ENCODE measurements at regions not wholly inside any gene's neighbourhood (a gene's known extent, or its start where the extent isn't known, plus 50 kb on each side); places are given as distances from the start of the nearest gene placed in this dataset.
"Not testable (repeated sequence)": the region's sequence is repeated elsewhere in the genome, so short reads cannot be mapped to it uniquely, and the experiment has no call there.

DNA sequence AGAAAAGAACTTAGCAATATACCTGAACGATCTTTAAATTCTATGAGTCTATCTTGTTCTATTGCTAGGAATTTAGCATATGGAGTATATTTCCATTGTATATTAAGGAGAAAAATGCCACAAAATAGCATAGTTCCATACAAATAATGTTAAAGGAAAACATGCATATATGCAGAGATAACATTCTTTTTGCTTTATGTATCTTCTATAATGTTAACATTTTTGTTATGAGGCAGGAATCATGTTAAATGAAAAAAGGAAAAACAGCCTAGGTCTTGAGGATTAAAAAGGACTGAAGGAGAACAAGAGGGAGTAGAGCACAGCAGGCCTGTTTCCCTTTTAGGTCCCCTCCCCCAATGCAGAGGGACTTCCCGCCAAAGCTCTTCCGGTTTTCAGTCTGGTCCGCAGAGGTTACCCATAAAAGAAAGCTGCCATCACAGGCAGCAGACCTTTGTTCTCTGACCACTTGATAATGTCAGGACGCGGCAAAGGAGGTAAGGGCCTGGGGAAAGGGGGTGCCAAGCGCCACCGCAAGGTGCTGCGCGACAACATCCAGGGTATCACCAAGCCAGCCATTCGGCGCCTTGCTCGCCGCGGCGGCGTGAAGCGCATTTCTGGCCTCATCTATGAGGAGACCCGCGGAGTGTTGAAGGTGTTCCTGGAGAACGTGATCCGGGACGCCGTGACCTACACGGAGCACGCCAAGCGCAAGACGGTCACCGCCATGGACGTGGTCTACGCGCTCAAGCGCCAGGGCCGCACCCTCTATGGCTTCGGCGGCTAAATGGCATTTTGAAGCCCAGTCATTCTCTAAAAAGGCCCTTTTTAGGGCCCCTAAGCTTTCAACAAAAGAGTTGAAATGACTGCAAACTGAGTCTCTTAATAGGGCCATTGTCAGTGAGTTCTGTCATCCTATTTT is 108.4 kb upstream of the PRSS16 start:
- DNase-seq = peak; percentile 83 to 86 (median 84)

DNA sequence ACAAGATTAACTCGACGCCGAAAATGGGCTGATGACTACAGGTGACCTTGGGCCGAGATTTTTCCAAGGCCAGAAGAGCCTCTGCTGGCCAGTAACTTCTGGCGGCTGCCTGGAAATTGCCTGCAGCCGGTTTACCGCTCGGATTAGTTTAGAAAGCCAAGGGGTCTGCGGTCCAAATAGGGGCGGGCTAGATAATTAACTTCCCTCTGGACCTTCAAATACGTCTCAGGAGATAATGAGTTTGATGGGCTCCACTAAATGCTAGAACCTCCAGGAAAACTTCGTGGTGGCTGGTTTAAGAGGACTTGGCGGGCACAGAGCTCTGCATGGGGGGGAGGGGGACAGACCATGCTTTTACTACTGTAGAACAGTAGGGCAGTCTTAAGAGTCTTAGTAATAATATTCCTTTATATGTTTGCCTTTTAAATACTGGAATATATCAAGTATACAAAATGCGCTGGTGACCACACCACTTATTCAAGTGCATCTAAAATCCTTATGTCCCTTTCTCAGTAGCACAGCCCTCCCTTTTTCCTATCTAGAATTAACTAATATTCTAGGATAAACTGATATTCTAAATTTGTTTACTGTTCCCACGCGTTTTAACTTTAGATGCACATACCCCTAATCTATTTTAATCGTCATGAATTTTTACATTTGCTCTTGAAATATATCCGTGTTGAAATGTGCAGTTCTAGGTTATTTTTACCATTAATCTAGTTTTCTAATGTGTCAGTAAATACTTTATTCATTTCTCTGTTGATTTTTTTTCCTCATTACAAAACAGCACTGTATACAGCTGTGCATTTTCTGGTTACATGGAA is 107.5 kb upstream of the PRSS16 start:
- peak; percentile 25 to 34 (median 32) for DNase-seq

DNA sequence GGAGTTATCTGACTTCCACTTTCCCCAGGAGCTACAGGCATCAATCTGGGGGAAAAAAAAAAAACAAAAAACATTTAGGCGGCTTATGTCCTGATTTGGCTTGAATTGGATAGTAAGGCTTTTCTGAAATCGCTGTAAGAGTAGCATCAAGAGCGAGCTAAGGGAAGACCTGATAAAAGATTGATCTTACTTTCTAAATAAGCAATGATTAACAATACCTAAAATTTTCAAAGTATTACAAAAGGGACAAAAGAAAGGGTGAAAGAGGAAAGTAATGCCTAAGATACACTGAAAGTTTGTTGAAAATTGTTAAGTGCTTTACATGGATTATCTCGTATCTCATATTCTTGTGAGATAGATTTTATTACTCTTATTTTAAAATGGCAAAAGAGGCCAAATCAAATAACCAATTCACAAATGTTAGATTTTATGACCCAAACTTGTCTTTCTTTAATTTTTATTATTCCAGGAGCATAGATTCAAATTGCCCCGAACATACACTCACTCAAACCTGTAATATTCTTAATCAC is 106.4 kb upstream of the PRSS16 start:
- DNase-seq = no peak

DNA sequence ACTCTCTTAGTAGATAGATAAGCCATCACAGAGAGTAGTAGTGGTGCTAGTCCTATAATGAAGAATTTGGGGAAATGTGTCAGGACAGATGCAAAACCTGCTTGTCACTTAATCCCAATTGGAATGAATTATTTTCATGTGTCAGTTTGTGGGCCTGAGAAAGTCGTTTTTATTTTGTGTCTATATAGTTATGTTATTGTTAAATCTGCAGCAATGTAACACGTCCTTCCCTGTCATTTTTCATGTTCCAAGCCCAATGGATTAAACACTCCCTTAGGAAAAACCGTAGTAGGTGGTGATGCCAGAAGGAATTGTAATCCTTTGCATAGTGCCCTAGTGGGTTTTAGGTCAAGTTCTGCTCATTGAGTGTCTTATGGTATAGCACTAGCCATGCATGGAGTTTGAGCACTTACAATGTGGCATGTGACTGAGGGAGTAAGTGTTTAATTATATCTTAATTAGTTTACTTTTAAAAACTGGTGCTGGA is 105.9 kb upstream of the PRSS16 start:
- DNase-seq = no peak

DNA sequence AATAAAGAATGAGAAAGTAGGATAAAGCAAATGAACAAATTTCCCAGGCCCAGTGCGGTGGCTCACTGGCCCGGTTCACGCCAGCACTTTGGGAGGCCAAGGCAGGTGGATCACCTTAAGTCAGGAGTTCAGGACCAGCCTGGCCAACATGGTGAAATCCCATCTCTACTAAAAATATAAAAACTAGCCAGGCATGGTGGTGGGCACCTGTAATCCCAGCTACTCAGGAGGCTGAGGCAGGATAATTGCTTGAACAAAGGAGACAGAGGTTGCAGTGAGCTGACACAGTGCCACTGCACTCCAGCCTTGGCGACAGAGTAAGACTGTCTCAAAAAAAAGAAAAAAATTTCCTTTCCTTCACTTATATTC is 104.5 kb upstream of the PRSS16 start:
- not testable (repeated sequence) for DNase-seq

DNA sequence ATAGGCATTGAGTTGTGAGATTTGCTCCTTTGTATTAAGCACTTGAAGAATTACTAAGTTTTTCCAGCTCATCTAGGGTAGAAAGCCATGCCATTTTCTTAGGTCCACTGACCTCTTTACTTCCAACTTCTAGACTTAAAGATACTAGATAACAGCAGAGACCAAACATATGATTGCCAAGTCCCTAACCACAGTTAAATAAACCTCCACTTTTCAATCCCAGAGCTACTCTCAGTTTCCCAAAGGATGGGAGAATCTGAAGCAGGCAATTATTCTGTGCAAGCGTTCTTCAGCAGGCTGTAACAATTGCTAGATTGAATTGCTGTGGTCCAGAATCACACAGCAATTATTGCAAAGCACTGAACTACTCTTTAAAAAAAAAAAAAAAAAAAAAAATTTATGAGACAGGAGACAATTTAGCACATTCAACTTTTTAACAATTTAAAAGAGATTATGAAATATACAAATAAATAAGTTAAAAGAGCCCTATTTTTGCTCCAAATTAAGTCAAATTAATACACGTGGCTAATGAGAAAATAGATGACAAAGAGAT is 104.0 kb upstream of the PRSS16 start:
- DNase-seq = no peak

DNA sequence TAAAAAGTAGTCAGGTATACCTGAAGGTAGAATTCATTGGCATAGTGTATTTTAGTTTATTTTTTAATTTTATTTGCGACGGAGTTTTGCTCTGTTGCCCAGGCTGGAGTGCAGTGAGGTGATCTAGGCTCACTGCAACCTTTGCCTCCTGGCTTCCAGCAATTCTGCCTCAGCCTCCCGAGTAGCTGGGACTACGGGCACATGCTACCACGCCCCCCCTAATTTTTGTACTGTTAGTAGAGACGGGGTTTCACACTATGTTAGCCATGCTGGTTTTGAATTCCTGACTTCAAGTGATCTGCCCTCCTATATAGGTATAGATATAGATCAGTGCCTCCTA is 102.8 kb upstream of the PRSS16 start:
- DNase-seq = no peak

DNA sequence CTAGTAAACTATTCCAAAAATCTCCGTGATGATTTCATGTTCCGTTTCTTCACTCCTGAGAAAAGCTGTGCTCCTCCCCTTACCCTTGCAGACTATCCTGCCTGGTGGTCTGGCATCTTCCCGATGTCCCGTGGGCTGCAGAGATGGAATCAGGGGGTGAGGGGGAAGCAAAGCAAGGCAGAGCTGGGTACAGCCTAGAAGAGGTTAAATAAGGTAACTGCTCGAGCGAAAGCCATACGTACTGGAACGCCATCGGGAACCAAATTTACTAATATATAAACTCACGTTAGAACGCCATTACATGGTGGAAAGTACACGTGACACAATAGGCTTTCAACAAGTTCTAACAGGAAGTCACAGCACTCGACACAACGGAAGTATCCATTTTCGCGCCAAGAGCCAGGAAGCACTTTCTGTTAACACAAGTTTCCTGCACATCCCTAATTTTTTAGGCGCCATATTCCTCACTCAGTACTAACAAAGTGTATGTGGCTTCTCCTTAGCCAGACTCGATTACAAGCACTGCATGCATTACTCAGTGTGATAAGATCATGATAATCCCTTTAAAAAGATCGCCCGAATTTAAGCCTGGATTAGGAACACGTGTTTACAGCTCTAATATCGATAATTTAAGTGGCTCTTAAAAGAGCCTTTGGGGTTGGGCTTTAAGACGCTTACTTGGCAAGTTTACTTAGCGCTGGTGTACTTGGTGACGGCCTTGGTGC is 101.6 kb upstream of the PRSS16 start:
- DNase-seq = peak; percentile 77 to 87 (median 84)

DNA sequence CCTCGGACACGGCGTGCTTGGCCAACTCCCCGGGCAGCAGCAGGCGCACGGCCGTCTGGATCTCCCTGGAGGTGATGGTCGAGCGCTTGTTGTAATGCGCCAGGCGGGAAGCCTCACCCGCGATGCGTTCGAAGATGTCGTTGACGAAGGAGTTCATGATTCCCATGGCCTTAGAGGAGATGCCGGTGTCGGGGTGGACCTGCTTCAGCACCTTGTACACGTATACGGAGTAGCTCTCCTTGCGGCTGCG is 101.1 kb upstream of the PRSS16 start:
- DNase-seq = not testable (repeated sequence)

DNA sequence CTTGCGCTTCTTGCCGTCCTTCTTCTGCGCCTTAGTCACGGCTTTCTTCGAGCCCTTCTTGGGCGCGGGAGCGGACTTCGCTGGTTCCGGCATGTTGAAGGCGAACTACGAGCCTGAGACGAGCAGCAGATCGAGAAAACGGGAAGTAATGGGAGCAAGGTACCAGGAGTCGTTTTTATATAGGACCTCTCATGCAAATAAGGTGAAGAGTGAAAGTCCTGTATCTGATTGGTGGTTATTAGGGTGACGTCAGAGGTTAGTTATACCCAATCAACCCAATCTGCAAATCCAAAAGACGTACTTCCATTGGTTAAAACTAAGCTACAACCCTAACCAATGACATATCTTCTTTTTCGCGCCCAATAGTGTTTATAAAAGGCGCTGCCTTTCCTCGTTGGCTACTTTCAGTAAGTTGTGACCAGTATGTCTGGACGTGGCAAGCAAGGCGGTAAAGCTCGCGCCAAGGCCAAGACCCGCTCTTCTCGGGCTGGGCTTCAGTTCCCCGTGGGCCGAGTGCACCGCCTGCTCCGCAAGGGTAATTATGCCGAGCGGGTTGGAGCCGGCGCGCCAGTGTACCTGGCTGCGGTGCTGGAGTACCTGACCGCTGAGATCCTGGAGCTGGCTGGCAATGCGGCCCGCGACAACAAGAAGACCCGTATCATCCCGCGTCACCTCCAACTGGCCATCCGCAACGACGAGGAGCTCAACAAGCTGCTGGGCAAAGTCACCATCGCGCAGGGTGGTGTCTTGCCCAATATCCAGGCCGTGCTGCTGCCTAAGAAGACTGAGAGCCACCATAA is 100.6 kb upstream of the PRSS16 start:
- DNase-seq = peak; percentile 89 to 99 (median 98)

DNA sequence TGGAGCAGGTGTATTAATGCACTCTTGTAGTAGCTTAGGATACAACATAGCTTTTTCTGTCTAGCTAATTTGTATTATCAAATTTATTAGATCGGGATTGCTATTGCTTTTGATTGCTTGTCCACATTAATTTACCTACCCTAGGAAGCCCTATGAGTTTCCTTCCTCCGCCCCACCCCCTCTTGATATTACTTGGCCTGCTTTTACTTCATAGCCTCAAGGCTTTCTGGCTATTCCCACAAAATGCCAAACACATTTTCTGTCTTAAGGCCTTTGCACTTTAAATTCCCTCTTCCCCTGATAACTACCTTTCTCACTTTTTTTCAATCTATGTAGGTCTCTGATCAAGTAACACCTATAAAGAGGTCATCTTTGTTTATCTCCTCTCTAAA is 99.1 kb upstream of the PRSS16 start:
- no peak for DNase-seq

DNA sequence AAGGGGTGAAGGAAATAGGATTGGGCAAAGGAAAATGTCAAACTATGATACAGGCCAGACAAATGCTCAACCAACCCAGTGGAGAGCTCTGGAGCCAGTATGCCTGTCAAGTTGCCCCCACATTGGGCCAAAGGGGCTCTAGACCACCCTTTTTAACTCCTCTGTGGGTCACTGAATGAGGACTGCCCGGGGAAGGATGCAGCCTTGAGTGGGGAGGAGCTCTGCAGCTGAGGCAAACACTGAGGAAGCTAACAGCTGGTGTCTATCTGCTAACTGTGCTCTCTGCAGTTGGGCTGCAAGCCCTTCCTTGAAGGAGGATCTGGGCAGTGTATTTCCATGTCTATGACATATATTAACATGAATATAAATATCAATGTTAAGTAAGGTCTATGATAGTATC is 98.4 kb upstream of the PRSS16 start:
- no peak for DNase-seq

DNA sequence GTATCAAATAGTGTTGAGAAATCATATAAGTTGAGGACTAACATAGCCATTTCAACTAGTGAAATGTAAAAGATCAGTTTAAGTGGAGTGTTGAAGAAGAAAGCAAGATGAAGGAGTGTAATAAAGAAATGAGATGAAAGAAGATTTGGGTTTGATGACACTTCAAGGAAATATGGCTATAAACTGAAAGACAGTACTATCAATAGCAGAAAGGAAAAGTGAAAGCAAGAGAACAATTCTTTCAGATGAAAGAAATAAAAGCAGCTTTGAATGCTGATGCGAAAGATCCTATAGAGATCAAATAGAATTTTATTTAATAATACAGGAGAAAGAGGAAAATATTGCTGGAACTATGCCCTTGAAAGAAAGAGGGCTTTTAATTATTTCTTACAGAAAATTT is 92.8 kb upstream of the PRSS16 start:
- DNase-seq = no peak

DNA sequence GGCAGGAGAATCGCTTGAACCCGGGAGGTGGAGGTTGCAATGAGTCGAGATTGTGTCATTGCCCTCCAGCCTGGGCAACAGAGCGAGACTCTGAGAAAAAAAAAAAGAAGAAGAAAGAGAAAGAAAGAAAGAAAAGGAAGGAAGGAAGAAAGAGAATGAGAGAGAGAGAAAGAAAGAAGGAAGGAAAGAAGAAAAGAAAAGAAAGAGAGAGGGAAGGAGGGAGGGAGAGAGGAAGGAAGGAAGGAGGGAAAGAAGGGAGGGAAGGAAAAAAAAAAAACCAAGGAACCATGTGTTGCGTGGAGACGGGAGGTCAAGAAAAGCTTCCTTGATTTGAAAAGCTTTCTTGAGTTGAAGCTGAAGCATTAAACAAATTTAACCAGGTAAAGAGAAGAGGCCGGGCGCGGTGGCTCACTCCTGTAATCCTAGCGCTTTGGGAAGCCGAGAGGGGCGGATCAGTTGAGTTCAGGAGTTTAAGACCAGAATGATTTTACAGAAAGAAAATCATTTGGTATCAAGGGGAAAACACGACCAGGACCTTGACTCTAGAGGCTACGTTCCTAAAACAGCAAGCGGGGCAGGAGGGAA is 90.5 kb upstream of the PRSS16 start:
- peak in 1 of 3 donors; percentile 21 for DNase-seq

DNA sequence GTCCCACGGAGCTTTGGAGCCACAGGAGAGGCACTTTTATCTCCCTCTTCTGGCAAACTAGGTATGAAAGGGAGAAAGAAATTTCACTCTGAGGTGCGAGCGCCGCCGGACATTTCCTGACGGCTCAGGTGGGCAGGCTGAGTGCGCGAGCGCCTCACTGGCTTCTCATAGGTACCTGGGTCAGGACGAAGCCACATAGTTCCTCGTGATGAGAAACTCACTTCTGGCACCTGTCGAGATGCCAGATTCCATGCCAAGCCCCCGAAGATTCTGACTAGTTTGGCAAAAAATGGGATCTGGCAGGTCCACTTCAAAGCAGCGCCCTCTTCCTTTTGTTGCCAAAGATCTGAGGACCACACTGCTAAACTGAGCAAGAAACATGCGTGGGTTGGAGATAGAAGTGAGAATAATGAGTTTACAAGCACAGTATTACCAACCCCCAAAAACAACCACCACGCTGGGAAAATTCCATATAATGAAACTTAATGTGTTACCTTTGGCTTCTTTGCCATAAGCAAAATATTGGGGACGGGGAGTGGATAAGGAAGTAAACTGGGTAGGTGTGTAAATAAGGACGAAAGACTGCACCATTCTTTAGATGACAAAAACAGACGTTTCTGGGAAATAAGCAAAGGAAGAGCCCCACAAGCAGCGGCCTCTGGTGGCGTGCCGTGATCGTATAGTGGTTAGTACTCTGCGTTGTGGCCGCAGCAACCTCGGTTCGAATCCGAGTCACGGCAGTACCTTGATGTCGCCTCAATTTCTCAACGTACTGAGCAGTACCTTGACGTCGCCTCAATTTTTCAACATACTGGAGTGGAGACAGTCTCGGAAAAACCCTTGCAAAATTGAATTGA is 89.8 kb upstream of the PRSS16 start:
- DNase-seq = peak; percentile 82 to 83 (median 82)

DNA sequence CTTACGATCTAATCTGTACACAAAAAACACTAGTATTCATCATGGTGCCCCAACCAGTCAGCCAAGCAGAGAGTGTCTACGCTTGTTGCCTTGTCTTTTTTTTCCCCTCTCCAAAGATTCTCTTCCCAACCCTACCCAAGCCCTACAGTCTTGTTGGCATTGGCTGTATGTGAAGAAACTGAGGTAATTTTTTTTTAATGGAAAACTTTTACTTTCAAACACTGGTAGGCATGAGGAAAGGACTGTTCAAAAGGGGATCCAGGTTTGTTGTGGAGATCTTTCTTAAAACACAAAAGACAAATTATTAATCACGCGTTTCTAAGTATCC is 89.2 kb upstream of the PRSS16 start:
- DNase-seq = no peak

DNA sequence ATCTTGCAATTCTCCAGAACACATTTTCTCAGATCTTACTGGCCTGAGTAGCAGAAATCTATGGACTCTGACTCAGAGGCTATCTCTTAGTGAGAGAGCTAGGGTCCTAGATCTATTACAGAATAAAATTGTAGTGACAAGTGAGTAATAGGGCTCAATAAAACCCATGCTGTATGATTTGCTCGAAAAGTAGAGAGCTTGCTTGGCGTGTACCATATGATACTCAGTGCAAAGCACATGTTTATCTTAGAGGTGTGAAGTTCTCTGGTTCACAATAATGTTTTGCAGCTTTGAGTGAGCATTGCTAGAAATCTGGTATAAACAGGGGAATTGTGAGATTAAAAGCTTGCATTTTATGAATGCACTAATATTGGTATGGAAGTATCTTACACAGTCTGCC is 87.8 kb upstream of the PRSS16 start:
- DNase-seq = no peak

DNA sequence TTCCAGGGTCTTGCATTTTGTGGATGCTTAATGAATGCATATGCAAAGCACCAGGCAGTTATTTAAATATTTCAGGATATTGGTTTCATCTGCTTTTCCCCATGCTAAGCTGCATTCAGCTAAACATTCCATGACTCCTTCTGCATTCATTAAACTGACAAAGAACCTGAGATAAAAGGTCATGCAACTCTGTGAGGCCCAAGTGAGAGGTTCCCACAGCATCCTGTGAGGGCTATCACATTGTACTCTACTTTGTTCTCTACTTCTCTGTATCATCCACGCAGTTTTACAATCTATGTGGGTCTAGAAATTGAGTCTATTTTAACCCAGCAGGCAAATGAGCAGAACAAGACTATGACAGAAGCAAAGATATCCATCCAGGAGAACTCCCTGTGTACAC is 86.4 kb upstream of the PRSS16 start:
- no peak for DNase-seq

DNA sequence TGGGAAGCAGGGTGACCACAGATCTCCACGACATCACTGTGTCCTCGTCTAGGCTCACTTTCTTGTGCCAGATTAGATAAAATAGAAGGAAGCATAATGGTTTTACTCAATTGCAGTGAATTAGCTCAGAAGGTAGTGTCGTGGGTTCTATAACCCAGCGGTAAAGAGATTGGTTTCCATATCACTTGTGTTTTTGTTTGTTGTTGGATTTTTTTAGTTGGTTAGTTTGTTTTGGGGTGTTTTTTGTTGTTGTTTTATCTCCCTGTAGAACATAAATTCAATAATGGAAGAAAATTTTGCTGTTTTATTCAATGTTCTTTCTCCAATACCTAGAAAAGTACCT is 85.9 kb upstream of the PRSS16 start:
- DNase-seq = no peak

DNA sequence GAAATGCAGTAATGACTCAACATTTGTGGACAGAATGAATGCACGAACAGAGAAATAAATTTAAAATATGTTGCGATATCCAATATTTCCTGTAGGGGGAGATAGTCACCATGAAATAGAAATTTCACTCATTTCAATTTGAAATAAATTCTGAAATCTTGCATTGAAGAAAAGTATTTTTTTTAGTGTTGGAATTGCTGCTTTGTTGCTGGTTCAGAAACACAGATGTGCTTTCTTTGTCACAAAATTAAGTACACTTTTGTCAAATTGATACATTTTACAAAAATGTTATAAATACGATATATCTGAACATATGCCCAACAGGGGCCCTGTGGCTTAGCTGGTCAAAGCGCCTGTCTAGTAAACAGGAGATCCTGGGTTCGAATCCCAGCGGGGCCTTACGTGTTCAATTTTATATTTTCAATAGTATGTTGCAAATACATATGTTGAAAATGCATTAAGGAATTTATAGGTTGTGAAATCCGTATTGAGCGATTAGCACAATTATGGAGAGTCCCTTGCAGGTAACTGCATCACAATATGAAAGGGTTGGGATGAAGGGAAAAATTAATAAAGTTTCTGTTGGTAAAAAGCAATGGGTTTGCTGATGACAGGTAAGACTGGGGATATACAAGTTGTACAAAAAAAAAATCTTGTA is 85.4 kb upstream of the PRSS16 start:
- peak; percentile 45 to 79 (median 76) for DNase-seq

All from suppressor macrophage treated with lipopolysaccharide for 1 hour (primary cell).